ENCODE measurements at regions not wholly inside any gene's neighbourhood (a gene's known extent, or its start where the extent isn't known, plus 50 kb on each side); places are given as distances from the start of the nearest gene placed in this dataset.

DNA sequence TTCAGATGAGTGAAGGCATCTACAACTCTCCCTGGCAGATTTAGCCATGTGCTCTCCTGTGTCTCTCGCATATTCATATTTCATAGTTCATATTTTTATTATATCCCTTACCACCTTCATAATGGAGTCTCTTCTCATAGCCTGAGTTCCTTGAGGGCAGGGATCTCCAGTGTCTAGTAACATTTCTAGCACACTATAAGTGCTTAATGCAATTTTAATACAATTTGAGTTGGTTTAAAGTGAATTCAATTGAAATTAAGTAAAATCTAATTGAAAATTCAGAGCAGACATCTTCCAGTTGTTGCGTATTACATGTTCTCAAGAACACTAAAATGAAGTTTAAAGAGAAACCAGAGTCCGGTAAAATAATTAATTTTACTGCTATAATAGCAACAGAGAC, 163.6 kb upstream of the GNAI1 start:
- H3K4me3 Mint-ChIP-seq, result no peak overlapping the region
- H3K4me1 Mint-ChIP-seq, result peaks cover 12% of the 10 kb centered on the region
- Histone ChIP-seq H3K9ac (ENCODE audit: extremely low read depth, low read length, poor library complexity, severe bottlenecking) (no peak overlapping the region), H3K27ac (ENCODE audit: low read depth, low read length) (no peak overlapping the region), H3K4me1 (ENCODE audit: control insufficient read depth, insufficient read depth, low read length) (peaks cover 7% of the 10 kb centered on the region), H3K9me3 (ENCODE audit: control insufficient read depth, low read length) (peaks cover 6% of the 10 kb centered on the region), H3K4me3 (ENCODE audit: low read length) (no peak overlapping the region), H3K27me3 (ENCODE audit: control insufficient read depth, insufficient read depth, low read length, poor library complexity, severe bottlenecking) (no peaks in the 10 kb centered on the region), H3K36me3 (ENCODE audit: control insufficient read depth, insufficient read depth, low read length) (no peaks in the 10 kb centered on the region)
- H3K27ac Mint-ChIP-seq, result no peak overlapping the region
- DNase-seq, result no peak
- no peaks in the 10 kb centered on the region for H3K36me3 Mint-ChIP-seq (ENCODE audit: low read depth)
- no peaks in the 10 kb centered on the region for H3K27me3 Mint-ChIP-seq (ENCODE audit: insufficient read depth)
- 95% methylated on average over 2 to 3 of the region's 3 CpGs for WGBS, 2 experiments (ENCODE audit: insufficient coverage in 1 of 2, insufficient read length in 1 of 2)
- TF ChIP-seq, protein P1, sequence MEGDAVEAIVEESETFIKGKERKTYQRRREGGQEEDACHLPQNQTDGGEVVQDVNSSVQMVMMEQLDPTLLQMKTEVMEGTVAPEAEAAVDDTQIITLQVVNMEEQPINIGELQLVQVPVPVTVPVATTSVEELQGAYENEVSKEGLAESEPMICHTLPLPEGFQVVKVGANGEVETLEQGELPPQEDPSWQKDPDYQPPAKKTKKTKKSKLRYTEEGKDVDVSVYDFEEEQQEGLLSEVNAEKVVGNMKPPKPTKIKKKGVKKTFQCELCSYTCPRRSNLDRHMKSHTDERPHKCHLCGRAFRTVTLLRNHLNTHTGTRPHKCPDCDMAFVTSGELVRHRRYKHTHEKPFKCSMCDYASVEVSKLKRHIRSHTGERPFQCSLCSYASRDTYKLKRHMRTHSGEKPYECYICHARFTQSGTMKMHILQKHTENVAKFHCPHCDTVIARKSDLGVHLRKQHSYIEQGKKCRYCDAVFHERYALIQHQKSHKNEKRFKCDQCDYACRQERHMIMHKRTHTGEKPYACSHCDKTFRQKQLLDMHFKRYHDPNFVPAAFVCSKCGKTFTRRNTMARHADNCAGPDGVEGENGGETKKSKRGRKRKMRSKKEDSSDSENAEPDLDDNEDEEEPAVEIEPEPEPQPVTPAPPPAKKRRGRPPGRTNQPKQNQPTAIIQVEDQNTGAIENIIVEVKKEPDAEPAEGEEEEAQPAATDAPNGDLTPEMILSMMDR (conservative IDR thresholded peaks at IDR 0.05), result no peak
- H3K9me3 Mint-ChIP-seq, result no peaks in the 10 kb centered on the region

DNA sequence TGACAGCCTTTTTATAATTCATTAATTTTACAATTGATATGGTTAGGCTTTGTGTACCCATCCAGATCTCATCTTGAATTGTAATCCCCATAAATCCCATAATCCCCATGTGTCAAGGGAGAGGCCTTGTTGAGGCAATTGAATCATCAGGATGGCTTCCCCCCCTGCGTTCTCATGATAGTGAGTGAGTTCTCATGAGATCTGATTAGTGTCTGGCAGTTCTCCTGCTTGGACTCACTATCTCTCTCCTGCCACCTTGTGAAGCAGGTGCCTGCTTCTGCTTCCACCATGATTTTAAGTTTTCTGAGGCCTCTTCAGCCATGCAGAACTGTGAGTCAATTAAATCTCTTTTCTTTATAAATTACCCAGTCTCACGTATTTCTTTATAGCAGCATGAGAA, 165.7 kb upstream of the GNAI1 start:
- no peak overlapping the region for H3K4me3 ChIP-seq (ENCODE audit: low read length)
- no peaks in the 10 kb centered on the region for H3K27me3 Mint-ChIP-seq (ENCODE audit: insufficient read depth)
- peaks cover 12% of the 10 kb centered on the region for H3K4me1 Mint-ChIP-seq
- H3K4me3 Mint-ChIP-seq, result no peak overlapping the region
- H3K36me3 ChIP-seq (ENCODE audit: control insufficient read depth, insufficient read depth, low read length), result no peaks in the 10 kb centered on the region
- no peak overlapping the region for H3K9ac ChIP-seq (ENCODE audit: extremely low read depth, low read length, poor library complexity, severe bottlenecking)
- H3K27me3 ChIP-seq (ENCODE audit: control insufficient read depth, insufficient read depth, low read length, poor library complexity, severe bottlenecking), result no peaks in the 10 kb centered on the region
- DNase-seq, result peak; percentile 52
- H3K27ac Mint-ChIP-seq, result no peak overlapping the region
- H3K9me3 ChIP-seq (ENCODE audit: control insufficient read depth, low read length), result peaks cover 6% of the 10 kb centered on the region
- H3K36me3 Mint-ChIP-seq (ENCODE audit: low read depth), result no peaks in the 10 kb centered on the region
- no peaks in the 10 kb centered on the region for H3K9me3 Mint-ChIP-seq
- WGBS, 2 experiments (ENCODE audit: insufficient coverage in 1 of 2, insufficient read length in 1 of 2), result 73% methylated on average over 2 of the region's 2 CpGs; no CpG with 5 or more reads in 1 of the 2 experiments
- no peak overlapping the region for H3K27ac ChIP-seq (ENCODE audit: low read depth, low read length)
- TF ChIP-seq, protein P1 (conservative IDR thresholded peaks at IDR 0.05), result peak; percentile 33
- peaks cover 7% of the 10 kb centered on the region for H3K4me1 ChIP-seq (ENCODE audit: control insufficient read depth, insufficient read depth, low read length)

DNA sequence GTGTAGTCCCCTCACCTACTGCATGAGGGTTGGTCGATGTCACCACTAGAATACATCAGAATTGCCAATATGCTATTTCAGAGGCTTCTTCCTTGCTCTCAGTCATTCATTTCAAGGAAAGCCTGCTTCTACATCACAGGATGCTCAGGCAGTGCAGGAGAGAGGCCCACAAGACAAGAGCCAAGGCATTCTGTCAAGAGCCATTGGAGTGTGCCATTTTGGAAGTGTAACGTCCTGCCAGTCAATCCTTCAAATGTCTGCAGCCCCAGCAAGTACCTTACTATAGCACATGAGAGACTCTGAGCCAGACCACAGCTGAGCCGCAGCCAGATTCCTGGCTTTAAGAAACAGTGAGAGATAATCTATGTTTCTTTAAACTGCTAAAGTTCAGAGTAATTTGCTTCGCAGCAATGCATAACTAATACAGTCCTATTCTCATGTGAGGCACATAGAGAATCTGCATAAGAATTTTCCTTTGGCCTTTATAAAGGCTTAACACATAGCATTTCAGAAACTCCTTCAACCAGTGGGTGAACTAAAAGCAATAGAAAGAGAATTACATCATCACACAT, 166.5 kb upstream of the GNAI1 start:
- no peak overlapping the region for H3K4me3 ChIP-seq (ENCODE audit: low read length)
- TF ChIP-seq, protein P1 (conservative IDR thresholded peaks at IDR 0.05), result no peak
- Mint-ChIP-seq H3K27ac (no peak overlapping the region), H3K9me3 (no peaks in the 10 kb centered on the region), H3K4me3 (no peak overlapping the region), H3K27me3 (ENCODE audit: insufficient read depth) (no peaks in the 10 kb centered on the region), H3K4me1 (peaks cover 12% of the 10 kb centered on the region), H3K36me3 (ENCODE audit: low read depth) (no peaks in the 10 kb centered on the region)
- no peak overlapping the region for H3K9ac ChIP-seq (ENCODE audit: extremely low read depth, low read length, poor library complexity, severe bottlenecking)
- peak; percentile 44 for DNase-seq
- H3K27me3 ChIP-seq (ENCODE audit: control insufficient read depth, insufficient read depth, low read length, poor library complexity, severe bottlenecking), result no peaks in the 10 kb centered on the region
- peaks cover 7% of the 10 kb centered on the region for H3K4me1 ChIP-seq (ENCODE audit: control insufficient read depth, insufficient read depth, low read length)
- no peaks in the 10 kb centered on the region for H3K9me3 ChIP-seq (ENCODE audit: control insufficient read depth, low read length)
- H3K27ac ChIP-seq (ENCODE audit: low read depth, low read length), result no peak overlapping the region
- H3K36me3 ChIP-seq (ENCODE audit: control insufficient read depth, insufficient read depth, low read length), result no peaks in the 10 kb centered on the region
- WGBS, 2 experiments (ENCODE audit: insufficient coverage in 1 of 2, insufficient read length in 1 of 2), result 77 to 92% methylated on average over 2 to 4 of the region's 4 CpGs

Data from endodermal cell (in vitro differentiated cells).